Subcutaneous abdominal adipose tissue (tissue), 5 donors: ENCODE measurements at regions not wholly inside any gene's neighbourhood (a gene's known extent, or its start where the extent isn't known, plus 50 kb on each side); places are given as distances from the start of the nearest gene placed in this dataset.

Experiments used
- H3K27ac ChIP-seq: one replicate; pipeline ENCODE4 v1.7.0; 2013; ENCODE audit warnings: low read depth, mild to moderate bottlenecking, inconsistent platforms, low read length, moderate library complexity
- H3K27me3 ChIP-seq, 5 donors: one replicate each; pipeline ENCODE4 v1.7.0; 2013; ENCODE audit warnings: low read length in 5 of 5, inconsistent platforms in 1 of 5; ENCODE audit not compliant: control insufficient read depth in 5 of 5, insufficient read depth in 4 of 5
- H3K36me3 ChIP-seq, 5 donors: one replicate each; pipeline ENCODE4 v1.7.0; 2013; ENCODE audit warnings: low read length in 5 of 5; ENCODE audit not compliant: control insufficient read depth in 5 of 5, insufficient read depth in 5 of 5
- H3K4me1 ChIP-seq, 5 donors: one replicate each; pipeline ENCODE4 v1.7.0; 2013; ENCODE audit warnings: low read length in 5 of 5, mild to moderate bottlenecking in 3 of 5, moderate library complexity in 1 of 5; ENCODE audit not compliant: control insufficient read depth in 5 of 5, insufficient read depth in 5 of 5
- H3K4me3 ChIP-seq, 5 donors: one replicate each; pipeline ENCODE4 v1.7.0; 2013; ENCODE audit warnings: low read length in 5 of 5, low read depth in 1 of 5
- H3K9ac ChIP-seq, 5 donors: one replicate each; pipeline ENCODE4 v1.7.0; 2013; ENCODE audit warnings: low read length in 5 of 5, mild to moderate bottlenecking in 4 of 5, moderate library complexity in 3 of 5
- H3K9me3 ChIP-seq, 5 donors: one replicate each; pipeline ENCODE4 v1.7.0; 2013; ENCODE audit warnings: low read length in 5 of 5; ENCODE audit not compliant: control insufficient read depth in 5 of 5
- donor health status: healthy.
- donor health status: healthy.
- donor health status: healthy.
- donor health status: healthy.
- donor health status: healthy.

DNA sequence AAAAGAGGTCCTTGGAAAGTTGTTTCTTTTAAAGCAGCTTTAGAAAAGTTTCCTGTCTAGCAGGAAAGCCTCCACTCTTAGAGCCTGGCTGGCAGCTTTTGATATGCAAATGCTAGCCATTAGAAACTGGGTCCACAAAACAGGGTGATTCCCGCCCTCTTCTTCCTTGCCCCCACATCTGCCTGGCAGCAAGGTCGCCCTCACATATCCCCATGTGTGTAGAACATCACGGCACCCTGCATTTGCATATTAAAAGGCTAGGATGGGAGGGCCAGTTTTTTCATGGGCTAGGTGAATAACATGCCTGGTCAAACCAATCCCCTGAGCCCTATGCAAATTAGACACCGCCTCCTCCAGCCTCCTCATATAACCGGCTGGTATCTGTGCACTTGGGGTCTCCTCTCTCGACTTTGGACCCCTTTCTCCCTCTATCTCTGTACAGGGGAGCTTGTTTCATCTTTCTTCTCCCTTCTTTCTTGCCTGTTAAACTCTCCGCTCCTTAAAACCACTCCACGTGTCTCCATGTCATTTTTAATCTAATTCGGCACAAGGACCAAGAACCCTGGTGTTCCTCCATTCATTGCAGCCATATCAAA, 426.8 kb upstream of the CTNND2 start:
- H3K36me3 ChIP-seq: no peaks in the 10 kb centered on the region

DNA sequence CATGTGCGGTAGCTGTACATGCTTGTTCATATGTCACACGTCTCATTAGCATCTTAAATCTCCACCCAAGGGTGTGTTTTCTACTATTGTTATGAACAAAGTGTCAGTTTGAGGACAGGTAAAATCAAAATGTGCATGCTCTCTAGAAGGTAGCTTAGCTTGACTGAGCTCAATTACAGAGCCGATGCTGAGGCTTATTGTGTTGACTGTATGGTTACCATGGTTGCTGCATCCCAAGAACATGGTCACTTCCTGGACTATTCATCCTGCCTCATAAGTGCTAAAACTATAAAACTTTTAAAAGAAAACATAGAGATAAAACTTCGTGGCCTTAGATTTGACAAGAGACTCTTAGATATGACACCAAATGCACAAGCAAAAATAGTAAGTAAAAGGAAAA, 426.1 kb upstream of the CTNND2 start:
- Histone ChIP-seq H3K4me3 (no peak overlapping the region), H3K9me3 (peaks cover 0 to 11% (median 4%) of the 10 kb centered on the region in 5 donors), H3K4me1 (no peaks in the 10 kb centered on the region), H3K36me3 (no peaks in the 10 kb centered on the region), H3K9ac (no peak overlapping the region), H3K27ac (no peak overlapping the region), H3K27me3 (no peaks in the 10 kb centered on the region)

More for the DNA sequence above, 426.8 kb upstream of the CTNND2 start:
- H3K9ac ChIP-seq: no peak overlapping the region
- no peaks in the 10 kb centered on the region for H3K4me1 ChIP-seq
- no peak overlapping the region for H3K4me3 ChIP-seq
- no peaks in the 10 kb centered on the region for H3K27me3 ChIP-seq
- no peak overlapping the region for H3K27ac ChIP-seq
- H3K9me3 ChIP-seq: peaks cover 0 to 11% (median 4%) of the 10 kb centered on the region in 5 donors

- H3K4me3 ChIP-seq: no peak overlapping the region
Measured at GRCh38 chr5:12323637-12324229, 419.5 kb upstream of the CTNND2 start.

DNA sequence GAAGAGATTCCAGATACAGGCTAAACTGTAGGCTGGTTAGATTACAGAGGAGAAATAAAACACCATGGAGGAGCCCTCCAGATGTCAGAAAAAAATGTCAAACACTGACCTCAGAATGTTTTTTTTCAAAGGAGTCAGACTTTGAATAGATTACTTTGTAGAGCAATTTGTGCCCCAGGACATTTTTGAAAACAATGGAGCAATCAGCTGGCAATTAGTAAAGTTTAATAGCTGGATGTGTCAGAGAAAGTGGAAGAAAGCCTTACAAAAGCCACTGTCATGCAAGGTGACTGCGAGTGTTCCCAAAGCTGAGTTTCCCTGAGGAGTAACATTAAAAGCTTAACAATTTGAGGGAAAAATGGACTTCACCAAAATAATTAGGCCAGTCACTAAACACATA, 417.8 kb upstream of the CTNND2 start:
- Histone ChIP-seq H3K4me3 (no peak overlapping the region), H3K4me1 (no peaks in the 10 kb centered on the region), H3K36me3 (no peaks in the 10 kb centered on the region), H3K27ac (no peak overlapping the region), H3K9me3 (no peaks in the 10 kb centered on the region), H3K9ac (no peak overlapping the region), H3K27me3 (no peaks in the 10 kb centered on the region)

More at GRCh38 chr5:12323637-12324229, 419.5 kb upstream of the CTNND2 start:
- Histone ChIP-seq H3K9me3 (peaks cover 0 to 5% (median 4%) of the 10 kb centered on the region in 5 donors), H3K27me3 (no peaks in the 10 kb centered on the region), H3K9ac (no peak overlapping the region), H3K27ac (no peak overlapping the region), H3K4me1 (no peaks in the 10 kb centered on the region), H3K36me3 (no peaks in the 10 kb centered on the region)

- no peaks in the 10 kb centered on the region for H3K9me3 ChIP-seq
- no peaks in the 10 kb centered on the region for H3K4me1 ChIP-seq
- H3K27ac ChIP-seq: no peak overlapping the region
- no peak overlapping the region for H3K4me3 ChIP-seq
- H3K27me3 ChIP-seq: no peaks in the 10 kb centered on the region
- H3K9ac ChIP-seq: no peak overlapping the region
- H3K36me3 ChIP-seq: no peaks in the 10 kb centered on the region
Measured at GRCh38 chr5:12320331-12320730, 416.1 kb upstream of the CTNND2 start.

DNA sequence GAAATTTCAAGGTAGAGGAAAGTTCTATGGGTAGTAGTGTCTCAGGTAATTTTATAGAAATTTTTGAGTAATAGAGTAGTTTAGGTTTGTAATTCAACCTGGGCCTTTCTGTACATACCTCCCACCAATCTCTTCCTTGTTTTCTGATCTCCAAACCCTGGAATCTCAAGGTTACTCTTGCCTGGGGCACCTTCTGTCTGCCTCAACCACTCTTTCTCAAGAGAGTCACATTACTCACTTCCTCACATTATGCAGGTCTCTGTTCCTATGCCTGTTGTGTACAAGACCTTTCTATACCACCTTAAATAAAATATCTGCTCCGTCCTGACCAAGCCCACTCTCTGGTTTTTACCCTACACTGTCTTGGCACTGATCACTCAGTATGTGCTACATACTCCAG, 412.6 kb upstream of the CTNND2 start:
- Histone ChIP-seq H3K36me3 (no peaks in the 10 kb centered on the region), H3K9me3 (no peaks in the 10 kb centered on the region), H3K4me1 (no peaks in the 10 kb centered on the region), H3K27ac (no peak overlapping the region), H3K27me3 (no peaks in the 10 kb centered on the region), H3K4me3 (no peak overlapping the region), H3K9ac (no peak overlapping the region)

GRCh38 chr5:12315461-12315860, 411.2 kb upstream of the CTNND2 start:
- H3K9me3 ChIP-seq: no peaks in the 10 kb centered on the region
- H3K27me3 ChIP-seq: no peaks in the 10 kb centered on the region

GRCh38 chr5:12313602-12314001, 409.4 kb upstream of the CTNND2 start:
- H3K4me1 ChIP-seq: no peaks in the 10 kb centered on the region
- no peaks in the 10 kb centered on the region for H3K36me3 ChIP-seq
- no peak overlapping the region for H3K4me3 ChIP-seq
- no peaks in the 10 kb centered on the region for H3K27me3 ChIP-seq
- H3K9me3 ChIP-seq: no peaks in the 10 kb centered on the region
- H3K27ac ChIP-seq: no peak overlapping the region
- no peak overlapping the region for H3K9ac ChIP-seq

More at GRCh38 chr5:12315461-12315860, 411.2 kb upstream of the CTNND2 start:
- Histone ChIP-seq H3K9ac (no peak overlapping the region), H3K36me3 (no peaks in the 10 kb centered on the region), H3K4me1 (no peaks in the 10 kb centered on the region), H3K27ac (no peak overlapping the region), H3K4me3 (no peak overlapping the region)

DNA sequence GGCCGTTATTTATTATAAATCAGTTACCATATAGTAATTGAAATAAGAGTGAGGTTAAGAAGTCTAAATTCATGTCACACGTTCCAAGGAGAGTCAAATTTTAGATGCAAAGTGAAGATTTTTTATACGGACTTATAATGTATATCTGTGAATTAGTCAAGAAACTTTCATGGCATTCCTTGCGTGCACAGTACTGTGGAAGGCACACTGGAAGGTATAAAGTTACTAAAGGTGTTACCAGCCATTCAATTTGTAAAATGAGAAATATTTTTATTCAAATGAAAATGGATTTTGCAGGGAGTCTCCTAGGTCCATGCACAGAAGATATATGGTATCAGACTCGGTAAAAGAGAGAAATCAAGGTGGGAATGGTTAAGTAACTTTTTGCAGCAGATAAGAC, 408.1 kb upstream of the CTNND2 start:
- no peak overlapping the region for H3K27ac ChIP-seq

DNA sequence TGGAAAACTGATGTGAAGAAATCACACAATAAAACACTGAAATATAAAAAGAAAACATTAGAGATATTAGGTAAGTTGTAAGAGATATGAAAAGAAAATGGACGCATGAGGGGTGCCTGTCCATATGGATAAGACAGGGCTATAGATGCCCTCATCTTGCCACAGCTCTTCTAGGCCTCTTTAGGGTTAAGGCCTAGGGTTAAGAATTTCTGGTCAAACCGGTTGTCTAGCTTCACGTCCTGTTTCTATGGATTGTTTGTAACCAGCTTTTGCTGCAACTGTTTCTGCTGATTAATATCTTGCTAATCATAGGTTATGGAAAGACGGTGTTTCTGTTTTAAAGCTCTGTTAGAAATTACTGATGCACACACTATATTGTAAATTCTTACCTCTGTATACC, 389.9 kb upstream of the CTNND2 start:
- H3K27me3 ChIP-seq: no peaks in the 10 kb centered on the region
- H3K36me3 ChIP-seq: no peaks in the 10 kb centered on the region
- no peak overlapping the region for H3K4me3 ChIP-seq
- no peaks in the 10 kb centered on the region for H3K4me1 ChIP-seq
- H3K27ac ChIP-seq: no peak overlapping the region
- no peak overlapping the region for H3K9ac ChIP-seq
- peaks cover 3 to 15% (median 5%) of the 10 kb centered on the region in 5 donors for H3K9me3 ChIP-seq

More for the DNA sequence above, 408.1 kb upstream of the CTNND2 start:
- no peaks in the 10 kb centered on the region for H3K27me3 ChIP-seq
- no peaks in the 10 kb centered on the region for H3K4me1 ChIP-seq
- H3K9me3 ChIP-seq: no peaks in the 10 kb centered on the region
- no peak overlapping the region for H3K4me3 ChIP-seq
- no peaks in the 10 kb centered on the region for H3K36me3 ChIP-seq
- H3K9ac ChIP-seq: no peak overlapping the region
